ENCODE measurements at regions not wholly inside any gene's neighbourhood (a gene's known extent, or its start where the extent isn't known, plus 50 kb on each side); places are given as distances from the start of the nearest gene placed in this dataset.

DNA sequence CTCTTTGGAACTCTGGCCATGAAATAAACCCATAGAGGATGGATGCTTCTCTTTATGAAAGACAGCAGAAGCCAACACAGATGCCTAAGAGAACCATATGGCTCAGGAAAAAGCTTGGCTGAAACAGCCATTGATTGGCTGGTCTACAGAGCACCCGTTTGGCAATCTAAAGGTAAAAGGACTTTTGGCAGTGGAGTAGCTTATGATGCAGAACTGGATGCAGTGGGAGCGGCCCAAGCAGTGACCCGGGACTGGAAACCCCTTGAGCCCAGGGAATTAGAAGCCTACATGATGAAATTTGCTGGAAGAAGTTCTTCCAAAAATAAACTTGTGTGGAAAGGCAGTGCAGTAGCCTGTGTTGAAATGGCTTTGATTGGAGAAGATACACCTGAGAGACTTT lies 360.2 kb downstream of the NR2F2 start:
- TF ChIP-seq, protein P1, sequence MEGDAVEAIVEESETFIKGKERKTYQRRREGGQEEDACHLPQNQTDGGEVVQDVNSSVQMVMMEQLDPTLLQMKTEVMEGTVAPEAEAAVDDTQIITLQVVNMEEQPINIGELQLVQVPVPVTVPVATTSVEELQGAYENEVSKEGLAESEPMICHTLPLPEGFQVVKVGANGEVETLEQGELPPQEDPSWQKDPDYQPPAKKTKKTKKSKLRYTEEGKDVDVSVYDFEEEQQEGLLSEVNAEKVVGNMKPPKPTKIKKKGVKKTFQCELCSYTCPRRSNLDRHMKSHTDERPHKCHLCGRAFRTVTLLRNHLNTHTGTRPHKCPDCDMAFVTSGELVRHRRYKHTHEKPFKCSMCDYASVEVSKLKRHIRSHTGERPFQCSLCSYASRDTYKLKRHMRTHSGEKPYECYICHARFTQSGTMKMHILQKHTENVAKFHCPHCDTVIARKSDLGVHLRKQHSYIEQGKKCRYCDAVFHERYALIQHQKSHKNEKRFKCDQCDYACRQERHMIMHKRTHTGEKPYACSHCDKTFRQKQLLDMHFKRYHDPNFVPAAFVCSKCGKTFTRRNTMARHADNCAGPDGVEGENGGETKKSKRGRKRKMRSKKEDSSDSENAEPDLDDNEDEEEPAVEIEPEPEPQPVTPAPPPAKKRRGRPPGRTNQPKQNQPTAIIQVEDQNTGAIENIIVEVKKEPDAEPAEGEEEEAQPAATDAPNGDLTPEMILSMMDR (IDR thresholded peaks at IDR 0.05): no peak
- no peak for TF ChIP-seq POLR2A (IDR thresholded peaks at IDR 0.05)

Data from heart left ventricle (tissue), 13 donors.